H9 (cell line): ENCODE measurements at regions not wholly inside any gene's neighbourhood (a gene's known extent, or its start where the extent isn't known, plus 50 kb on each side); places are given as distances from the start of the nearest gene placed in this dataset.

Experiments
- DNase-seq: peaks from one replicate; pipeline ENCODE4 v3.0.0-alpha.2; 2017
- H2AFZ ChIP-seq: one replicate; pipeline ENCODE4 v1.6.1; 2013; ENCODE audit warnings: mild to moderate bottlenecking, low read length, control low read depth, moderate library complexity
- H2AK5ac ChIP-seq: 2 replicates; pipeline ENCODE4 v1.6.1; 2013; ENCODE audit warnings: low read length, control low read depth, mixed read lengths; ENCODE audit not compliant: insufficient read length
- H2BK120ac ChIP-seq: one replicate; pipeline ENCODE4 v1.6.1; 2013; ENCODE audit warnings: low read depth, mild to moderate bottlenecking, low read length, control low read depth, inconsistent platforms; ENCODE audit not compliant: poor library complexity, severe bottlenecking
- H2BK12ac ChIP-seq: 2 replicates; pipeline ENCODE4 v1.6.1; 2013; ENCODE audit warnings: low read length, control low read depth, mixed read lengths, low read depth; ENCODE audit not compliant: insufficient read length
- H2BK15ac ChIP-seq: 2 replicates; pipeline ENCODE4 v1.6.1; 2013; ENCODE audit warnings: low read depth, low read length, control low read depth
- H2BK20ac ChIP-seq: one replicate; pipeline ENCODE4 v1.6.1; 2013; ENCODE audit warnings: low read depth, mild to moderate bottlenecking, low read length, control low read depth, inconsistent platforms; ENCODE audit not compliant: poor library complexity, severe bottlenecking
- H2BK5ac ChIP-seq: 2 replicates; pipeline ENCODE4 v1.6.1; 2013; ENCODE audit warnings: low read length, control low read depth, mixed read lengths; ENCODE audit not compliant: insufficient read length
- H3K14ac ChIP-seq: 2 replicates; pipeline ENCODE4 v1.6.1; 2013; ENCODE audit warnings: low read length, control low read depth; ENCODE audit not compliant: insufficient read depth
- H3K18ac ChIP-seq: 2 replicates; pipeline ENCODE4 v1.6.1; 2013; ENCODE audit warnings: low read depth, mild to moderate bottlenecking, mixed read lengths, low read length, control low read depth; ENCODE audit not compliant: insufficient read length
- H3K23ac ChIP-seq: 2 replicates; pipeline ENCODE4 v1.6.1; 2013; ENCODE audit warnings: low read length, control low read depth, mixed read lengths, low read depth; ENCODE audit not compliant: insufficient read length
- H3K23me2 ChIP-seq: 2 replicates; pipeline ENCODE4 v1.6.1; 2013; ENCODE audit warnings: low read depth, mild to moderate bottlenecking, mixed read lengths, low read length, control low read depth; ENCODE audit not compliant: insufficient read length, poor library complexity, severe bottlenecking
- H3K27ac ChIP-seq: 2 replicates; pipeline ENCODE4 v1.5.1; 2013; ENCODE audit warnings: low read length, control low read depth, mixed read lengths, low read depth; ENCODE audit not compliant: insufficient read length
- H3K27me3 ChIP-seq: 2 replicates; pipeline ENCODE4 v1.6.1; 2013; ENCODE audit warnings: low read length, control low read depth, inconsistent platforms; ENCODE audit not compliant: insufficient read depth
- H3K4ac ChIP-seq: 2 replicates; pipeline ENCODE4 v1.6.1; 2013; ENCODE audit warnings: low read depth, mild to moderate bottlenecking, control low read depth, inconsistent platforms, low read length, moderate library complexity
- H3K4me1 ChIP-seq: 2 replicates; pipeline ENCODE4 v1.6.1; 2013; ENCODE audit warnings: low read length, control low read depth, inconsistent platforms; ENCODE audit not compliant: insufficient read depth
- H3K4me2 ChIP-seq: 2 replicates; pipeline ENCODE4 v1.6.1; 2013; ENCODE audit warnings: low read length, control low read depth, mixed read lengths; ENCODE audit not compliant: insufficient read length, insufficient read depth
- H3K56ac ChIP-seq: 2 replicates; pipeline ENCODE4 v1.6.1; 2013; ENCODE audit warnings: low read depth, mild to moderate bottlenecking, mixed read lengths, low read length, control low read depth; ENCODE audit not compliant: insufficient read length
- H3K79me1 ChIP-seq: 2 replicates; pipeline ENCODE4 v1.6.1; 2013; ENCODE audit warnings: low read depth, mild to moderate bottlenecking, moderate library complexity, low read length, control low read depth, inconsistent platforms; ENCODE audit not compliant: insufficient read depth, poor library complexity, severe bottlenecking
- H3K79me2 ChIP-seq: 2 replicates; pipeline ENCODE4 v1.6.1; 2013; ENCODE audit warnings: low read length, control low read depth, inconsistent platforms; ENCODE audit not compliant: insufficient read depth
- H3K9ac ChIP-seq: 2 replicates; pipeline ENCODE4 v1.6.1; 2013; ENCODE audit warnings: low read length, control low read depth, mixed read lengths; ENCODE audit not compliant: insufficient read length; ENCODE audit errors: extremely low read depth
- H3K9me3 ChIP-seq: one replicate; pipeline ENCODE4 v1.6.1; 2013; ENCODE audit warnings: low read depth, low read length, inconsistent platforms; ENCODE audit not compliant: control insufficient read depth
- H3T11ph ChIP-seq: one replicate; pipeline ENCODE4 v1.6.1; 2013; ENCODE audit warnings: mild to moderate bottlenecking, low read length, control low read depth, inconsistent platforms
- H4K20me1 ChIP-seq: one replicate; pipeline ENCODE4 v1.6.1; 2013; ENCODE audit not compliant: control insufficient read depth, insufficient read length, insufficient read depth
- H4K5ac ChIP-seq: 2 replicates; pipeline ENCODE4 v1.6.1; 2013; ENCODE audit warnings: low read depth, mild to moderate bottlenecking, mixed read lengths, low read length, control low read depth; ENCODE audit not compliant: insufficient read length
- H4K8ac ChIP-seq: replicated peaks from 2 replicates; pipeline ENCODE4 v1.6.1; 2013; ENCODE audit warnings: low read length, control low read depth, mixed read lengths, low read depth; ENCODE audit not compliant: insufficient read length
- H4K91ac ChIP-seq: 2 replicates; pipeline ENCODE4 v1.6.1; 2013; ENCODE audit warnings: low read depth, mild to moderate bottlenecking, moderate library complexity, mixed read lengths, low read length, control low read depth; ENCODE audit not compliant: insufficient read length
- H3K27ac Mint-ChIP-seq, 3 experiments: 2 replicates in 2 of 3; 3 replicates in 1 of 3; pipeline ENCODE4 v1.8.0; 2020 to 2021; ENCODE audit warnings: mixed read lengths in 3 of 3, mild to moderate bottlenecking in 1 of 3, moderate library complexity in 1 of 3
- H3K27me3 Mint-ChIP-seq: 2 replicates; pipeline ENCODE4 v1.8.0; 2021; ENCODE audit warnings: low read depth, mild to moderate bottlenecking, moderate library complexity, mixed read lengths
- H3K36me3 Mint-ChIP-seq, 3 experiments: 2 replicates in 2 of 3; 3 replicates in 1 of 3; pipeline ENCODE4 v1.8.0; 2020 to 2021; ENCODE audit warnings: low read depth in 3 of 3, mixed read lengths in 3 of 3; ENCODE audit not compliant: insufficient read depth in 1 of 3
- H3K4me1 Mint-ChIP-seq, 2 experiments: 2 replicates each; pipeline ENCODE4 v1.8.0; 2020; ENCODE audit warnings: mixed read lengths in 2 of 2
- H3K4me3 Mint-ChIP-seq, 2 experiments: 2 replicates in 1 of 2; 3 replicates in 1 of 2; pipeline ENCODE4 v1.8.0; 2020 to 2021; ENCODE audit warnings: mild to moderate bottlenecking in 2 of 2, mixed read lengths in 2 of 2, moderate library complexity in 1 of 2
- H3K9me3 Mint-ChIP-seq, 2 experiments: 2 replicates in 1 of 2; 3 replicates in 1 of 2; pipeline ENCODE4 v1.8.0; 2020; ENCODE audit warnings: mild to moderate bottlenecking in 2 of 2, mixed read lengths in 2 of 2, moderate library complexity in 1 of 2
- WGBS: extraction: QIAGEN DNeasy Blood & Tissue Kit; methylation state at CpG from one replicate; pipeline ENCODE4 v1.1.7; 2013; ENCODE audit warnings: missing lambda C conversion rate, low lambda C conversion rate, mixed read lengths; ENCODE audit not compliant: insufficient read length; ENCODE audit errors: extremely low coverage; 5-methylcytosine and 5-hydroxymethylcytosine counted together
- TF ChIP-seq, protein P1 (sequence below): fragments of 200-600 bp; sonication (generic); conservative IDR thresholded peaks from 3 replicates; pipeline ENCODE4 v1.8.0; 2021; ENCODE audit warnings: antibody characterized with exemption, mild to moderate bottlenecking

DNA sequence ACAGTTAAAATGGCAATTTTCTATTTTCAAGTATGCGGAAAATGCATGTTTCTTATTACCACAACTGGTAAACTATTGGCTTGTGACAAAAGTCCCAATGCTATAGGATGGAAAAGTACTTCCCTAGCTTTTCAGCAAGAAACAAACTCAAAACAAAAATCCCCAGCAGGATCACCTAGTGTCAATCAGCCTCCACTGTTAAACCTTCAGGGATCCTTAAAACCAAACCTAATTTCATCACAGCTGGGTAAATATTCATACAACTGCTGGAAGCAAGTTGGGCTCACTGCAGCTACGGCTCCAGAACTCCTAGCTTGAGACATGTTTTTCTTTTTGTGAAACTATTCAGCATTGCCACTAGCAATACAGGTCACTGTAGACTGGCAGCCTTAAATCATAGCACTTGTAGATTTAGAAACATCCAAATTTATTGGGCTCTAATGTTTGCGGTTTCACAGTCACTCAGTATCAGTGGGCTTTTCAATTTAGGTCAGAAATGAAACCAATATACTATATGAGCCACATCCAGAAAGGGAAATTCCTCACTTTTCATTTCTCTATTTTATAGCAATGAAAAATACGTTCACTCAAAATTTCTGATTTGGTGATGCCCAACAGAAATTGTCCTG, 145.2 kb upstream of the ANK3 start:
- Histone ChIP-seq H3K27ac (no peak overlapping the region), H4K91ac (no peak overlapping the region), H2AFZ (no peak overlapping the region), H4K20me1 (no peaks in the 10 kb centered on the region), H3K23me2 (no peaks in the 10 kb centered on the region), H2BK15ac (no peak overlapping the region), H3K56ac (no peak overlapping the region), H3K23ac (no peak overlapping the region), H3K4ac (no peak overlapping the region), H3T11ph (no peak overlapping the region), H3K4me2 (no peak overlapping the region), H3K9ac (no peak overlapping the region), H3K4me1 (no peaks in the 10 kb centered on the region; the same call in 1 of the 2 replicates), H3K79me2 (no peaks in the 10 kb centered on the region), H4K5ac (no peak overlapping the region), H2AK5ac (no peak overlapping the region), H3K27me3 (no peaks in the 10 kb centered on the region), H2BK12ac (no peak overlapping the region), H2BK120ac (no peak overlapping the region), H3K9me3 (no peaks in the 10 kb centered on the region), H2BK5ac (no peak overlapping the region), H3K79me1 (no peaks in the 10 kb centered on the region), H2BK20ac (no peak overlapping the region), H3K14ac (no peak overlapping the region; the same call in 1 of the 2 replicates), H4K8ac (no peak overlapping the region), H3K18ac (no peak overlapping the region)
- WGBS: no CpG with 5 or more reads among the region's 4 CpGs
- TF ChIP-seq, protein P1, sequence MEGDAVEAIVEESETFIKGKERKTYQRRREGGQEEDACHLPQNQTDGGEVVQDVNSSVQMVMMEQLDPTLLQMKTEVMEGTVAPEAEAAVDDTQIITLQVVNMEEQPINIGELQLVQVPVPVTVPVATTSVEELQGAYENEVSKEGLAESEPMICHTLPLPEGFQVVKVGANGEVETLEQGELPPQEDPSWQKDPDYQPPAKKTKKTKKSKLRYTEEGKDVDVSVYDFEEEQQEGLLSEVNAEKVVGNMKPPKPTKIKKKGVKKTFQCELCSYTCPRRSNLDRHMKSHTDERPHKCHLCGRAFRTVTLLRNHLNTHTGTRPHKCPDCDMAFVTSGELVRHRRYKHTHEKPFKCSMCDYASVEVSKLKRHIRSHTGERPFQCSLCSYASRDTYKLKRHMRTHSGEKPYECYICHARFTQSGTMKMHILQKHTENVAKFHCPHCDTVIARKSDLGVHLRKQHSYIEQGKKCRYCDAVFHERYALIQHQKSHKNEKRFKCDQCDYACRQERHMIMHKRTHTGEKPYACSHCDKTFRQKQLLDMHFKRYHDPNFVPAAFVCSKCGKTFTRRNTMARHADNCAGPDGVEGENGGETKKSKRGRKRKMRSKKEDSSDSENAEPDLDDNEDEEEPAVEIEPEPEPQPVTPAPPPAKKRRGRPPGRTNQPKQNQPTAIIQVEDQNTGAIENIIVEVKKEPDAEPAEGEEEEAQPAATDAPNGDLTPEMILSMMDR: no peak
- Mint-ChIP-seq H3K9me3 (no peaks in the 10 kb centered on the region; a peak in 1 of 5 replicates), H3K27ac (no peak overlapping the region), H3K36me3 (peaks cover 0 to 2% (median 0%) of the 10 kb centered on the region in 3 experiments; a peak in 2 of 7 replicates), H3K4me1 (peaks cover 12 to 23% of the 10 kb centered on the region in 2 experiments), H3K27me3 (no peaks in the 10 kb centered on the region), H3K4me3 (no peak overlapping the region)
- DNase-seq: no peak
